GM21447 (cell line): ENCODE measurements at regions not wholly inside any gene's neighbourhood (a gene's known extent, or its start where the extent isn't known, plus 50 kb on each side); places are given as distances from the start of the nearest gene placed in this dataset.
"Not testable (repeated sequence)": the region's sequence is repeated elsewhere in the genome, so short reads cannot be mapped to it uniquely, and the experiment has no call there.

ENCODE experiments used
- ATAC-seq: cut with Tn5 transposase; IDR thresholded peaks from one replicate; pipeline ENCODE4 v1.9.1; 2021; ENCODE audit not compliant: unreplicated experiment

DNA sequence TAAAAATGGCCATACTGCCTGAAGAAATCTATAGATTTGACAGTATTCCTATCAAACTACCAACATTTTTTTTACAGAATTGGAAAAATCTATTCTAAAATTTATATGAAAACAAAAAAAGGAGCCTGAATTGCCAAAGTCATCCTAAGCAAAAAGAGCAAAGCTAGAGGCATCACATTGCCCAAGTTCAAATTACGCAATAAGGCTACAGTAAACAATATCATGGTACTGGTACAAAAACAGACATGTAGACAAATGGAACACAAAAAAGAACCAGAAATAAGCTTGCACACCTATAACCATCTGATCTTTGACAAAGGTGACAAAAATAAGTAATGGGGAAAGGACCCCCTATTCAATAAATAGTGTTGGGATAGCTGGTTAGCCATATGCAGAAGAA, 50.2 kb upstream of the THSD7B start:
- ATAC-seq = no peak

DNA sequence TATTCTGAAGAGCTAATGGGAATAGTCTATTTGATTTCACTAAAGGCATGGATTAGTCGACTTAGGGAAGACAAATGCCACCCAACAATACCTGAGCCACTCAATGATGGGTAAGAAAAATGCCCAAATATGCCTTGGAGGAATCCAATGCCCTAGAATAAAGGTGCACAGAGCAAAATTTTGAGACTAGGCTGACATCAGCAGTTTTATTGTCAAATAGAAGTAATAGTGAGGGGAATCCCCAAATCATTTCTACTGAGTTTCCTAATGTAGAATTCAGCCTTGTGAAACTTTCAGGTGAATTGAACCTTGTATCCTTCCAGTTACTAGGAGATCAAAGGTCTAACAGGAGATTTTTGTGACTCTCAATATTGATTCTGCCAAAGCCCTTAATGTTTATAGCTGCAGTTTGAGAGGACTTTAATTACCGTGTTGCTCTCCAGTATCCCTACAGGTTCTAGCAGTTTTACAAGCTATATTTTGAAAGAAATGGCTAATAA, 50.8 kb upstream of the THSD7B start:
- ATAC-seq = no peak

DNA sequence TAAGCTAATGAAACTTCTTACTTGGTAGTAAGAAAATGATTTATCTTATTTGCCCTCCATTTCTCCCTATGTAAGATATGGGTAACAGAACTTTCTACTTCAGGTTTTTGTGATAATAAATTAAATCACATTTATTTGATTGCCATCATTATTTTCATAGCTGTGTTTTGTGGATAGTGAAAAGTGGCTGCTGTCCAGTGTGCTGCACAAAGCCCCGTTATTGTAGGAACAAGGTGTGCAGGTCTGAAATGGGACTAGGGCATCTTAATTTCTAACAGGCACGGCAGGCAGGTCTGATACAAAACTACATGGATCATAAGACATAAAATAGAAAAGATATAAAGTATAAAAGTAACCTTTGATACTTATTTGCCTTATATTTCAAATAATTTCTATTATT, 51.6 kb upstream of the THSD7B start:
- ATAC-seq = no peak

DNA sequence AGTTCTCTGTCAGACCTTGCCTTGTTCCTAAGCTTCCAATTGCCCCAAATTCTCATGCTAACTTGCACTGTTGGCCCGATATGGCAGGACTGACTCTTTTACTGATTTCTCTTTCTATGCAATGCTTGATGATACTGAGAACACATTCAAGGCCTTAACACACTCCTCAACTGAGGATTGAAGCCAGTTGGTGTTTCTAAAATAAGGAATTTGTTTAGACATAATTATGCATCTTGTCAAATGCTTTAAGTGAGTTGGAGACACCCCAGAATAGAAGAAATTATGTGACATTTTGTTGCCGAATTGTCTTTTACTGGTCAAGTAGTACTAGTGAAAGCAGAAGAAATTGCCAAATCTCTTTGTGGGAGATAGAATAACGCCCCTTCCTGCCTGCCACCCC, 60.0 kb upstream of the THSD7B start:
- ATAC-seq = no peak

DNA sequence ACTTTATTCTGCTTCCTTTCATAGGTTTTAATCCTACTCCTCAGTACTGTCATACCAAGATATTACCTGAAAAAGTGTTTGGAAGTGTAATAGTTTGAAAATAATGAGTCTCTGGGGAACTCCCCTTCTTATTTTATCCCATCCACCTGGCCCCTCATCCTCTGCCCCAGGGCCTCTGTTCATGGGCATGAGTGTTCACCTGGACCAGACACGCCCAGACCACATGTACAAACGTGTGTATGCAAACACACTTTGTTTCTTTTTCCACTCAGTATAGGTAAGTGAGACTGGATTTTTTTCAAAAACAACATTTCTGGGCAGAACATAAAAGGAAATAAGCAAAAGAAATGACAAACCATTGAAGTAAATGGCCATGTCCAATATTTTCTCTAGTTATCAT, 62.1 kb upstream of the THSD7B start:
- ATAC-seq = no peak

DNA sequence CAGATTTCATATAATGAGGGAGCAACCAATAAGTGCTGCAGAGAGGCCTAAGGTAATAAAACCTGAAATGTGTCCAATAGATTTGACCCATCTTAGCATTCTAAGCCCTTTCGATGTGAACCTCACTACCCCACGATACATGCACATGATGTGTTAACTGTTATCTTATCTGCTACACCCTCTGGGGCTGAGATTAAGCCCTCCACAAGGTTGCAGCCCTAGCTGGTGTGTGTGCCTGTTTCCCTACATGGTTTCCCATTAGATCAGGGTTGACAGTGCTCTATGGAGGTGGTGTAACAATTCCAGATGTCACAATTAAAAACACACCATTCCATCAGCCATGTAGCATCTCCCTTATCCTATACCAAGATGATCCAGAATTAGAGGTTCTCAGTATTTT, 68.9 kb upstream of the THSD7B start:
- ATAC-seq = no peak

DNA sequence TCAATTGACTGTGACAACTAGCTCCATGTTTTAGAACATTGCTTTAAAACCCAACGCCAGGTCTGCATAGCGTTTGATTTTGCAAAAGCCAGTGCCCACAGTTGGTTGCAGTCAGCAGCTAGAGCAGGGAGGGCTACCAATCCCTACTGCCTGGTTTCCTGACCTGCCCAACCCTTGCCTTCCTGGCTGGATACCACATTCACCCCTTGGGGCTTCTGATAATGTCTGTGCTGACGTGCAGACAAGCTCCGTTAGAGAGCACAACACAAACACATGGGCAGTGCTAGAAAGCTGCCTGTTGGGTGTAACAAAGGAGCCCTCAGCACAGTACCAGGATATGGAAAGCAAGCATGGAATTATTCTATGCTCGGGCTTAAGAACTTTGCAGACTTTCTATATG, 71.4 kb upstream of the THSD7B start:
- no peak for ATAC-seq

DNA sequence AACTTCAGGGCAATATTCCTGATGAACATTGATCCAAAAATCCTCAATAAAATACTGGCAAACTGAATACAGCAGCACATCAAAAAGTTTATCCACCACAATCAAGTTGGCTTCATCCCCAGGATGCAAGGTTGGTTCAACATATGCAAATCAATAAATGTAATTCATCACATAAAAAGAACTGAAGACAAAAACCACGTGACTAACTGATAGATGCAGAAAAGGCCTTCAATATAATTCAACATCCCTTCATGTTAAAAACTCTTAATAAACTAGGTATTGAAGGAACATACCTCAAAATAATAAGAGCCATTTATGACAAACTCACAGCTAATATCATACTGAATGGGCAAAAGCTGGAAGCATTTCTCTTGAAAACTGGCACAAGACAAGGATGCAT, 85.3 kb upstream of the THSD7B start:
- ATAC-seq = not testable (repeated sequence)

DNA sequence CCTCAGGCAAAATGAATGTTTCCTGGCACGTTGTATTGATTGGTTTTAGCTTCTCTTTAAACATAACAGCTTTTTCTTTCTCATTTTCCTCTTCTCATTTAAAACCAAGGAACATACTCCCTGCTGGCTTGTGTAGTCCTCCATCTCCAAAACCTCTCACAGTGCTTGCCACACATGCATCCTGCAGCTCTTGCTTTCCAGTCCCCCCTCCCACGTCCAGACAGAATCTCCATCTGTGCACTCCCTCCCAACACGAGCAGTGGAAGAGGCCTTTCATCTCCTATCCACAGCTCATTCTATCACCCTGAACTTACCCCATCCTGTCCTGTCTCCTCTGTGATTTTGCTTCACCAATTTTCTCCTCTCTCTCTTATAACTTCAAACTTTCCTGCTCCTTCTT, 99.6 kb upstream of the THSD7B start:
- no peak for ATAC-seq

DNA sequence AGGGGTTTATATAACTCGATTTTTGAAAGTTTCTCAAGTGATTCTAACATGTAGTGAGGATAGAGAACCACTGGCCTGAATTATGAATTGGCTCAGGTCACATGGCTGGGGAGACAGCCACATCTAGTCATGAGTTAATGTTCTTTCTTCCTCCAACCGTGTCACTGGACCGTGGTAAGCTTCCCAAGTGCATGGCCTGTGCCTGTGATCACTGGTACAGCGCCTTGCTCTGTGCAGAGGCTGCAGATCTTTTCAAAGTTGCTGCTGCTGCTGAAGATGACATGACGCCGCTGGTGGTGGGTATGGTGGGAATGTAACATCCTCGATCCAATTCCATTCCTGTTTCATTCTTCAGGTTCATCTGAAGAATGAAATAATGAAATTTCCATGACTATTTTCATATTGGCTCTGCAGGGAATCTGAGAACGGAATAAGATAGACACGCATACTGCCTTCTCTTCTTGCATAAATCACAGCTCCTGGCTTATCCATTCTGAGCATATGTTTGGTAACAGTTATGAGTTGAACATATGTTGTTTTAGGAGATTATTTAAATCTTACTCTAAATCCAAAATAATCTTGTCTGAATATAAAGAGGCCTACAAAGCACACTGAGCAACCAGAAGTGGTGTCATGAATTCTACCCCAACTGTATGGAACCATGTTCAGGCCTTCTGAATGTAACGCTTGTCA, 100.5 kb upstream of the THSD7B start:
- ATAC-seq = no peak

DNA sequence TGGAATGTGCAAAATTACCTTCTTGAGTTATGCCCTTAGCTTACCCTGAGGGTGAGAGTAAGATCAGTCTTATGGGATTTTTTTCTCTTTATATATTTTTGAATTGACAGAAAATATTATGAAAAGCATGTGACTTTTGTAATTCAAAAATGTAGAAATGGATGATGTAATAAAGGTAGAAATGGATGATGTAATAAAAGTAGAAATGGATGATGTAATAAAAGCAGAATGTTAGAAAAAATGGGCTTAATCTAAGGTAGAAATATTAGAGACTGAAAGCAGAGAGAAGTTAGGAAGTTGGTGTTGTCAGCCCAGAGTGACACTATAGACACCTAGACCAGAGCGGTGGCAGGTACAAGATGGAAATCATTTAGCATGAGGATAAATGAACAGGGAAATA, 107.1 kb upstream of the THSD7B start:
- ATAC-seq = no peak

DNA sequence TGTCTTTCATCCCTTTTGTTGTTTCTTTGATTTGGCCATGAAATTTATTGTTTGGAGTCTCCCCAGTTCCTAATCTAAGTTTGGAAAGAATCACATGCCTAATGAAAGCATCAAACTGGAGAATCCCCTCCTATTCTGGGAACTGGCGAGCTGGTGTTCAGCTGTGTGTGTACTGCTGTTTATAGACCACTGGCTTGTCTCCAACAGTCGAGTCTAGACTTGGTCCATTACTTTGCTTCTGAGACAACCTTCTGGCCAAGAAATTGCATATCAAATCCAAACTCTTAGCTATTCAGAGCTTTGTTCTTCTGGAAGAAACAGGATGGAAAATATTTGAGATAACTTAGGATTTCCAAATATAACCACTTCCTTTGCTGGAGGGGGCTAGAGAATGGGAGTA, 111.5 kb upstream of the THSD7B start:
- ATAC-seq = no peak

DNA sequence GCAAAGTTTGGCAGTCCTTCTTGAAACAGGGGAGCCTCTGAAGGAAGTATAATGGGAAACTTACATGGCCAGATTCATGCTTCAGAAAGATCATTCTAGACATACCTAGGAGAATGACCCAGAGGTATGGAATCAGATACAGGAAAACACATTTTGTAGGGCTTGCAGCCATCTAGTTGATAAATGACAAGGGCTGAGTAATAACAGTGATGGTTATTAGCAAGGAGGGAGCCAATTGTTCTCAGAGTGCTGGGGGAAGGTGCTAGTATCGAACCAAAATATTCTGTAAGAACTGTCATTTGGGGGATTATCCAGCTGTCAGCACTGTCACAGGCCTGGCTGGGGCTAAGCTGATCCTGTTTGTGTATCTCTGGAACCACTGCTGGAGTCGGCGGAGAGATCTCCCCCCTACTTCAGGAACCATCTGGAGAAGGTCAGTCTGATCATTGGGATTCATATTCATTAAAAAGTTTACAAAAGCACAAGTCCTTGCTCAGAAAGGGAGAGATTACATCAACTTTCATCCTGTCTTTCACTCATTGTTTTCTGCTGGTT, 113.8 kb upstream of the THSD7B start:
- ATAC-seq = no peak

DNA sequence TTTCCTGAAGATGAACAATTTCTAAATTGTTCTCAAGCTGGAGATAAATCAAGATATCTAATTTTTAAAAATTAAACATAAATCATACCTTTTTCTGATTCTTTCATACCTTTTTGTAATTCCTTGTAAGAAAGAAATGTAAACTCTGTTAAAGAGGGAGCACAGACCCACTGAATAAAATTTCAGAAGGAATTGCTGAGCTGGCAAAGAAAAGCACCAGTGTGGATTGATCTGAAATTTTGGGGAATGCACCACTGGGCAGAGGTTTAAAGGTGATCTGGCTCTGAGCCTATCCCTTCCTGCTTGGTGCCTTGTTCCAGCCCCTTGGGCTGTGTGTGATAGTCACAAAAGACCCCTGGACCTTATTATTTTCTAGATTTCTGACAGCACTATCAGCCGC, 118.3 kb upstream of the THSD7B start:
- no peak for ATAC-seq

DNA sequence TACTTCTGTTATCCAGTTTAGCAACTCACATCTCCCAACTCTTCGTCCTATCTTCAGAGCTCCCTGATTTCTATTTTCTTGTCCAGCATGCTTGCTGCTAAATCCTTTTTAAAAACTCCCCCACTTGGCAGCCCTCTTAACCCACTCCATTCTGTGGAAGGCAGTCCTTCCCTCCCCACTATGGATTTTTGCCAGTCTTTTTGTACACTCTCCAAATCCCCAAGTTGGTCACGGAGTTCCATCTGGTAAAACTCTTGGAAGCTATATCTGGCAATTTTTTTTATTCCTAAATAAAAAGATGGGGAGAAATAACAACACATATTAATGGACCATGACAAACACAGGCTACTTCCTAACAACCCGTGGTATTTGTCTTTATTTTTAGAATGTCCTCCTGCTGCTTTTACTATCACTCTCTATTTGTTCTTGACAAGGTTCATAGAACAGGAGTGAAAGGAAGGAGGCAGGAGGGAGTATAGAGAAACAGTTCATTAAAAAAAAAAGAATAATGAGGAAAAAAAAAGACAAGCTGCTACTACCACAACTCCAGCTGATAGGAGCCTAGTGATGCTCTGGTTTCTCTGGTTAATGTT, 120.0 kb upstream of the THSD7B start:
- no peak for ATAC-seq

DNA sequence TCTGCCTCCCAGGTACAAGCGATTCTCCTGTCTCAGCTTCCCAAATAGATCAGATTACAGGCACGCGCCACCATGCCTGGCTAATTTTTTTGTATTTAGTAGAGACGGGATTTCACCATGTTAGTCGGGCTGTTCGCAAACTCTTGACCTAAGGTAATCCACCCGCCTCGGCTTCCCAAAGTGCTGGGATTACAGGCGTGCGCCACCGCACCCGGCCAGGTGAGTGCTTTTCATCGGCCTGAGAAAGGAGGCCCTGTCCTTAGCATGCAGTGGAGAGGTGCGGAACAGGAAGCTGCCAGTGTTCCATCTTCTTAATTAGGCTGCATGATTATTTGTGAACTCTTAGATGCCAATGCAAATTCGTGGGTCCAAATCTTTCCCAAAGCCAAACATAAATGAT, 125.7 kb upstream of the THSD7B start:
- no peak for ATAC-seq

DNA sequence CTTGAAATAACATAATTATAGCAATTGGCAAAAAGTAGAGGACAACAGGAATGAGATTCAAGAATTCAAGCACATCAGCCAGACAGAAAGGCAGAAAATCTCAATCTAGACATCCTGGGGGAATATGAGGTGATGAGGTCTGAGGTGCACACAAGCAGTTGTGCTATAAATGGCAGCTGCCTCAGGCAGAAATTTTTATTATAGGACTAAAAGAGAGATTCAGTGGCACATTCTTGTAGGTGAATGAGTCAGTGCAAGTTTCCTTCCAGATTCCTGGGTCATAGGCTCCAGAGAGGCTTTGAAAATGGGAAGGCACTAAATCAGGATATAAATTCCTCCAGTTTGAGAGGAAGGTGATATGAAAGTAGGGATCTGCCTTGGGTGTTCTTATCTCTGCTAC, 127.2 kb upstream of the THSD7B start:
- ATAC-seq = no peak

DNA sequence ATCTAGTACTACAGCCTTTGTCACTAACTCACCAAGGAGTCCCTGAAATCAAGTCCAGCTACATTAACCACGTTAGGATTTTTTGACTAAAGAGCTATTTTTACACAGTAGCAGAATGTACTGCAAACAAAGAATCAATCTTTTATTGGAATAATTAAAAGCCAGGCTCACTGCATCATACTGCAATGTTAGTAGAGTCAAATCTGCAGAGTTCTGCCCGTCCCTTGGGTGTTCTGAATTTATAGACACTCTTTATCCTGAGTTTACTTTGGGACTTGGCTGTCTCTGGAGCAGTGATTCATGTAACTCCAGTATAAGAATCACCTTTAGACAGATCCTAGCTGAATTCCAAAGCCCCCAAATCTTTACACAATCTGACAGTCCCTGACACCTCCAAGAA, 127.9 kb upstream of the THSD7B start:
- ATAC-seq = no peak

DNA sequence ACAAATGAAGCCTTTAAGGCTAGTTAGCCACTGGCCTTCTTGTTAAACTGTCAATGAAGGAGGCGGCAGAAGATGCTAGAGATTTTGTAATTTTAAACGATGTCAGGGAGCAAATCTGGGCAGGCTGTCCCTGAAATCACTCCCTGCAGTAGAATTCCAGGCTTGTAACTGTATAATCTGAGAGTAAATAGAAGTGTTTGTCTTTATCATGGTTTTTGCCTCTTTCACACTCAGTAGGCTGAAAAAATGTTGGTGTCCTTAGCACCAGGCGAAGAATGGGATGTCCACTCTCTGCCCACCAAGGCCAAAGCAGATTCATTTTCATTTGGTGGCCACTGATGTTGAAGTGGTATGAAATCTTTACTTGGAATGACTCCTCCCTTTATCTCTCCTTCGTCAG, 136.9 kb upstream of the THSD7B start:
- no peak for ATAC-seq

DNA sequence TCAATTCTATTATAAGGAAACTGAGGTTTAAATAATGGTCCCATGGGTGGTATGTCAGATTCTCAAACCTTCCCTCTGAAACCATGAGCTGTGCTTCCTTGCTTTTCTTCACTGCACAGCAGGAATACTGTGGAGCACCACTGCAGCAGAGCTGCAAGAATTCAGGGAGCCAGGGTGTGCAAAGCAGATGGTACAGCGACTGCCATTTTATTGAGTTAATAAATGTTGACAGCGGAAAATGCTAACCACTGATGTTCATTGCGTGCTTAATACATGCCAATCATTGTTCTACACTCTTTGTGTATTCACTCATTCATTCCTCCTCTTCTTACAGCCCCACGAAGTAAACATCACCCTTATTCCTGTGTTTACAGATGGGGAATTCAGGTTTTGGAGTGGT, 152.2 kb upstream of the THSD7B start:
- no peak for ATAC-seq

DNA sequence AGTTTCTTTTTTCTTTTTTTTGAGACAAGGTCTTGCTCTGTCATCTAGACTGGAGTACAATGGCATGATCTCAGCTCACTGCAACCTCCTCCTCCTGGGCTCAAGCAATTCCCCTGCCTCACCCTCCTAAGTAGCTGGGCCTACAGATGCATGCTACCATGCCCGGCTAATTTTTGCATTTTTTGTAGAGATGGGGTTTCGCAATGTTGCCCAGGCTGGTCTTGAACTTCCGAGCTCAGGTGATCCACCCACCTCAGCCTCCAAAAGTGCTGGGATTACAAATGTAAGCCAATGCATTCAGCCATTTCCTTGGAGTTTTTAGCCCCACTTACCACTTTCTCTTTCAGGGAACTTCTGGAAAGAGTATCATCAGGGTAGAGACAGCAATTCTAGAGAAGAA, 153.3 kb upstream of the THSD7B start:
- ATAC-seq = no peak

DNA sequence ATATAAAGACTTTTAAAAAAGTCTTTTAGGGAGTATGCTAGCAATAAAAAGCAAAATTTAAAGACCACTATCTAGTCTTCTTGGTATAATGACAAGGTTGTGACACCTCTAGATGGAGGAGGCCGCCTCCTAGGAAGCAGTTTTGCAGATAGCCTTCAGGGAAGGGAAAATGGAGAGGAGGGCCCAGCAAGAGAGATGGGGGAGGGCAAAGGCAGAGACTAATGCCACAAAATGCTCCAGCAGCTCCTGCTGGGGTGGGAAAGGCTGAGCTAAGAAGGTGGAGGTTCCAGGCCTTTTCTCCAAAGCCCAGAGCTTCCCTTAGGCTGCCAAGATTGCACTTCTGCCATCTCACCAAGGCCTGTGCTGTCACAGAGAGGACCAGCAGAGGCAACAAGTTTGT, 153.9 kb upstream of the THSD7B start:
- no peak for ATAC-seq
